GM19468 (cell line): ENCODE measurements at regions not wholly inside any gene's neighbourhood (a gene's known extent, or its start where the extent isn't known, plus 50 kb on each side); places are given as distances from the start of the nearest gene placed in this dataset.

Source experiments
- ATAC-seq: cut with Tn5 transposase; IDR thresholded peaks from one replicate; pipeline ENCODE4 v1.9.1; 2021; ENCODE audit warnings: mild to moderate bottlenecking, moderate library complexity, moderate number of reproducible peaks; ENCODE audit not compliant: unreplicated experiment; ENCODE audit errors: extremely low read depth

GRCh38 chr13:22144806-22145205, 473.9 kb downstream of the FGF9 start:
- no peak for ATAC-seq

DNA sequence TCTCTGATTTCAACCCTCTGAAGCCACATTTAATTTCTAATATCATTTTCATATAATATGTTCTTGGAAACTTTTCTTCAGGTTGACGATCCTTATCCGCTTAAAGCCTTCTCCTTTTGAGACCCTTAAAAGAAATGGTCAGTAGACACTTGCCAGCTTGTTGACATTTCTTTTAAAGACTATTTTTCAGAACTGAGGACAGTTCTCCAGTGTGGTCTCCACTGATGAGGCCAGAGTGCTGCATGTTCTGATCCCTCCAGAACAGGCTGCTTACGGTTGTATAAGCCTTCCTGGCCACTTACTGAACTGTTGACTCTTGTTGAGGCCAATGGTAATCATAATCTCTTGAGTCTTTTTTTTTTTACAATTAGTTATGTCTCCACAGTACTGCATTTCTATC, 477.3 kb downstream of the FGF9 start:
- ATAC-seq, result no peak

DNA sequence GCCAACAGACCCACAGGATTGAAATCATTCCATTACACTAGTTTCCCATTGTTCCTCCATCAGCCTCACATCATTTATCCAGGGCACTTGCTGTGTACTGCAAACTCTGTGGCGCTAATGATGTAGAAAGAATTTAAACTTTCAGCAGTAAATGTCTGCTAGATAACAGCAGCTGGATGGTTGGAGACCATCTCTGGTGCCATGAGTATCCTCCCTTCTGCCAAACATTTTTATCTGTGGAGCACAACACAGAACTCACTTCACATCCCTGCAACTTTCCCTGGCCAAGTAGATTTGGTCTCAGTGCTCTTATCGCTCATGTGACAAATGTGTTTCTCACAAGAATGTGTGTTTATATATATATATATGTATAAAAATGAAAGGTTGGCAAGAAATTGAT, 481.9 kb downstream of the FGF9 start:
- ATAC-seq, result no peak

- ATAC-seq, result no peak
These were observed 483.2 kb downstream of the FGF9 start for GRCh38 chr13:22154041-22154440.

DNA sequence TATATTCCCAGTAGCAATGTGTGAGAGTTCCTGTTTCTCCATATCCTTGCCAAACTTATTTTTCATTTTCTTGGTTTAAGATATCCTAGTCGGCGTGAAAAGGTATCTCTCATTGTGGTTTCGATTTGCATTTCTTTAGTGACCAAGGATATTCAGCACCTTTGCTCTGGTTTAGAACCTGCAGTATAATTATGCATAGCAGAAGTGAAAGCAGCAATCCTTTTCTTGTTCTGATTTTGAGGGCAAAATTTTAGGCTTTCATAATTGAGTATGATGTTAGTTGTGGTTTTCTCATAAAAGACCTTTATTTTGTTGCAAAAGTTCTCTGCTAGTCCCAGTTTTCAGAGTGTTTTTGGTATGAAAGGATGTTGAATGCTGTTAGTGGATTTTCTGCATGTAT, 491.0 kb downstream of the FGF9 start:
- peak; percentile 85 for ATAC-seq

GRCh38 chr13:22162889-22163288, 492.0 kb downstream of the FGF9 start:
- ATAC-seq, result no peak

GRCh38 chr13:22168437-22169190, 497.7 kb downstream of the FGF9 start:
- ATAC-seq, result no peak

DNA sequence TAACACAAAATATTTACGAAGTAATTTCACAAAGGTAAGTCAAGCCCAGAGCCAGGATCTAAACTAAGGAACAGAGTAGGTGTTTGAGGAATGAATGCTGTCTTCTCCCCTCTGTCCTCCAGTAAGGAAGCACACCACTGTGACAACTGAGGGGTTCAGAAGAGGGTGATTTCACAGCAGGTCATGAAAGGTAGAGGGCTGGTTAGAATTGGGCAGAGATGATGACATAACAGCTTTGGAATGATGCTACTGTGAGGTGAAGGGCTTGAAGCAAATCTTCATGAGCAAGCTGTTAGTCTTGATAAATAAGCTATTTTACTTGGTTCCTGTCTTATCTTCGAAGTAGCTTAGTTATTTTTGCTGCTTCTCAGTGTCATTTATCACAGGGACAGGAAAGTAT, 498.6 kb downstream of the FGF9 start:
- ATAC-seq, result no peak

DNA sequence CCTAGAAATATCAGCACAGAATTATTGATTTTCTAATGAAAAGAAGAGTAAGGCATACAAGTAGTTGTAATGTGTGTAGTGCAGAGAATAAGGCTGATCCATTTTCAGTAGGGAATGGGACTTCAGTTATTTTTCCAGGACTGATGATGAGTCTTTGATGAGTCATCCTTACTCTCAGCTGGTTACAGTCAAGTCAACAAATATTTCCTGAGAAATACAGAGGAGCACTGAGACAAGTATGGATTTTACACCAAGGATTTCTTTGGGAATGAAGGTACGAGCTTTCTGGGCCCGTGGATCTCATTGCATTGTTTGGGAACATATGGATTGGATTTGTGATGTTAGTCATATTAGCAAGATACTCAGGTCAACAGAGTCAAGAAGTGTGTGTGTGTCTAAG, 502.7 kb downstream of the FGF9 start:
- no peak for ATAC-seq

- ATAC-seq, result no peak
These were observed 504.4 kb downstream of the FGF9 start for GRCh38 chr13:22175241-22175640.

DNA sequence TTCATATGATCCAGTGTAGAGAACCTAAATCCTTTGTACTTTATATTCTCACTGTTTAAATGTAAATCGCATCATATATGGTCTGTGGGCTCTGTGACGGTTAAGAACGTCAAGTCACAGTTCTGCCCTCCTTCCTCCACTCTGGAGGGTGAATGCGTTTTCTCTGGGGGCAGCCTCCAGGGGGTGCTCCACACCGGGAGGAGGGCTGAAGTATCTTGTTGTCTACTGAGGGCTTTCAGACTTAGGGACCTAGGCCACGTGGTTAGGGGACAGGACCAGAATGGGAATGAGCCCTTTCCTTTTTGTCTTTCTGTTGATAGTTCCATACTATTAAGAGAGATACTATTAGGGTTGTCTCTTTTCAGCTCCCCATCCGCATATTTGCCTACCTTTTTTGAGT, 504.9 kb downstream of the FGF9 start:
- ATAC-seq, result no peak

DNA sequence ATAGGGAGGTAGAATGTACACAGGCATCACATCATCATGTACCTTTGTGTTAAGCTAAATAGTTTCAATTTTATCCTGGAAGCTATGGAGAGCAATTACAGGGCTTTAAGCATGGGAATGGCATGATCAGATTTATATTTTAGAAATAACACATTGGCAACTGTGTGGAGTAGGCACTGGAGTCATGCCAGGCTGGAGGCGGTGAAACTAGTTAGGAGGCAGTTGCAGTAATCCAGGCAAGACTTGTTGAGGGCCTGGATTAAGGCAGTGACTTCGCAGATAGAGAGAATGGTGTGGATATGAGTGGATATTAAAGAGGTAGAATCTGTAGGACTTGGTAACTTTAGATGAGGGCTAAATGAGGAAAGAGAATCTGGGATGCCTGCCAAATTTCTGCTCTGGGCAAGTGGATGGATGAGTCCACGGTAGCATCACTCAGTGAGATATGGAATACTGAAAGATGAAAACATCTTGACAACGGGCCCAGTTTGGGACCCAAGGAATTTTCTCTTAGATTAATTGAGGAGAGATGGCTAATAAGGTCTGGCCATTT, 506.2 kb downstream of the FGF9 start:
- no peak for ATAC-seq

- no peak for ATAC-seq
These were observed 508.0 kb downstream of the FGF9 start for GRCh38 chr13:22178878-22179277.

DNA sequence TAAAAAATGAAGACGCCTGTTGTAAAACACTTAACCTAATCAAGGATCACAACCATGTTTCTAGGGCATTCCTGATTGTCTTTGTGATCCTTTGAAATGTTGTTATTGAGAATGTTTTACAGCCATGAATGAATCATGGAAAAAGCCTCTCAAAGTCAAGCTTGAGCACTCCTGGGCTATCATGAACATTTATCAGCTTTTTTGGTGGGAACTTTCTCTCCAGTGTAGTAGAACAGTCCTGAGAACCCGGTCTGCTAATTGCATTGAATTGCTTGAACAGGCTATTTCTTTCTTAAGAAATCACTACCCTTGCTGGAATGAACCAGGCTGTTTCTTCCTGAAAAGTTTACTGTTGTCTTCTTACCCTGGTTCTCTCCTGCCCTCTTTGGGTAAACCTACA, 516.5 kb downstream of the FGF9 start:
- no peak for ATAC-seq

- ATAC-seq, result no peak
These were observed 518.5 kb downstream of the FGF9 start for GRCh38 chr13:22189176-22190048.

- no peak for ATAC-seq
These were observed 522.2 kb downstream of the FGF9 start for GRCh38 chr13:22193070-22193469.

DNA sequence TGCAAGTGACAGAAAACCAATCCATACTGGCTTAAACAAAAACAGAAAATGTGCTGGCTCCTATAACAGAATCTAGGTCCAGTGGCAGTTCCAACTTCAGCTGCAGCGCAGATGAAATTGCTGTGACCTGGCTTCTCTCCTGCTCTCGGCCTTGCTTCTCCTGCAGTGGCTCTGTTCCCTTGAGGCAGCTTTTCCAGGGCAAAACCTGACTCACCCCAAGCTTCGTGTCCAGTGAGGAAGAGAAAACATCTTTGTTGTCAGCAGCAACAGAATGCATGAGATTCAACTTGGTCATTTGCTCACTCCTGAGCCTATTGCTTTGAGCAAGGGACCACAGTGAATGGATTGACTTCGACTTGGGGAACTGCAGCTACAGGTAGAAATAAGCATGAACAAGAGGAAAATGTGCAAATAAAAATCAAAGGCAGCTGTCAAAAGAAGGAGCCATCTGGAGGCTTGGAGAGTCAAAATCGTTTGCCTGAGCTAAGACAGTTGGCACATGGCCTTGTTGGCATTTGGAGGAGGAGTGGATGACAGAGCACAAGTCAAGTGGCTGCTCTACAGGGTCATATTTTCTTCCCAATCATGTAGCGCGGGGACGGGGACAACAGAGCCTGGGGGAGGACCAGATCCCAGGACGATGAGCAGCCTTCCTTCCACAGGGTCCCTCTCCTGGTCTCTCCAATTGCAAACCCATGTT, 523.4 kb downstream of the FGF9 start:
- ATAC-seq, result no peak

- no peak for ATAC-seq
These were observed 524.9 kb downstream of the FGF9 start for GRCh38 chr13:22195726-22196125.

DNA sequence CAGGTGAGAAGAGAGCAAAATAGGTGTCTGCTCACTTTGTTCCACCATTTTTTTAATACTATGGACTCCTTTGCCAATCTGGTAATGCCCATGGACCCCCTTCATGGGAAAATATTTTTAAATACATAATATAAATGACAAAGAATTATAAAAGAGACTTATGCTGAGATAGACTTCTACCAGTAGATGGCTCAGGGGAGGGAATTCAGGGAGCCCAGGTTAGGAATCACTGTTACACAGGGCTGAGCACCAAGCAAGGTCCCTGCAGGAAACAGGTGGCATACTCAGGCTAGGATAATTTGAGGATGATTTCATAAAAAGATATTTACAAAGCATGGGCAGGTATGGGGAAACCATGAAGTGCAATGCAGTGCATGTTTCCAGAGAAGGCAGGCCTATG, 525.9 kb downstream of the FGF9 start:
- no peak for ATAC-seq

- ATAC-seq, result no peak
These were observed 527.1 kb downstream of the FGF9 start for GRCh38 chr13:22198001-22198400.
